SK-N-SH (cell line): ENCODE measurements at regions not wholly inside any gene's neighbourhood (a gene's known extent, or its start where the extent isn't known, plus 50 kb on each side); places are given as distances from the start of the nearest gene placed in this dataset.

Source experiments
- CTCF ChIA-PET: fragments of 300-600, 350-600 bp; formaldehyde crosslinking; extraction: SDS; loops from one replicate; lab custom pipeline; 2021; lab: Yijun Ruan, JAX
- POLR2A ChIA-PET: fragments of 350-600 bp; sonication (Branson Sonifier 250); formaldehyde crosslinking; extraction: SDS; loops from one replicate; lab custom pipeline; 2020; ENCODE audit warnings: antibody characterized with exemption, inconsistent platforms; lab: Yijun Ruan, JAX
- DNase-seq: peaks from one replicate; pipeline ENCODE4 v3.0.0; 2012
- H2AFZ ChIP-seq: fragments of 200-600 bp; sonication (generic); 2 replicates; pipeline ENCODE4 v1.8.1; 2016; ENCODE audit warnings: antibody characterized with exemption, mild to moderate bottlenecking, low read depth
- H3F3A ChIP-seq: fragments of 200-600 bp; sonication (generic); replicated peaks from 2 replicates; pipeline ENCODE3; 2016; ENCODE audit warnings: antibody characterized with exemption, mild to moderate bottlenecking; ENCODE audit not compliant: insufficient read depth
- H3K27ac ChIP-seq, 2 experiments: fragments of 200-500 bp in 1 of 2; fragments of 200-600 bp in 1 of 2; sonication (Bioruptor generic) in 1 of 2; sonication (generic), shearing (Covaris generic) in 1 of 2; 2 replicates each; pipeline versions ENCODE4 v1.5.1 to v1.6.1; 2014 to 2016; ENCODE audit warnings: low read depth in 2 of 2, inconsistent platforms in 1 of 2, low read length in 1 of 2, mild to moderate bottlenecking in 1 of 2, mixed read lengths in 1 of 2
- H3K27me3 ChIP-seq: fragments of 200-600 bp; sonication (generic), shearing (Covaris generic); 2 replicates; pipeline ENCODE4 v1.6.1; 2016; ENCODE audit warnings: mixed run types; ENCODE audit not compliant: insufficient read depth
- H3K36me3 ChIP-seq, 2 experiments: fragments of 200-500 bp in 1 of 2; fragments of 200-600 bp in 1 of 2; sonication (Bioruptor generic) in 1 of 2; sonication (generic) in 1 of 2; replicated peaks in 1 of 2; 2 replicates each; pipeline versions ENCODE3 to v1.5.1; 2014 to 2016; ENCODE audit warnings: low read length in 1 of 2, mild to moderate bottlenecking in 1 of 2; ENCODE audit not compliant: insufficient read depth in 2 of 2, control insufficient read depth in 1 of 2
- H3K4me1 ChIP-seq, 2 experiments: fragments of 200-500 bp in 1 of 2; fragments of 200-600 bp in 1 of 2; sonication (Bioruptor generic) in 1 of 2; sonication (generic), shearing (Covaris generic) in 1 of 2; 2 replicates each; pipeline versions ENCODE4 v1.5.1 to v1.6.1; 2014 to 2016; ENCODE audit warnings: low read depth in 1 of 2, low read length in 1 of 2, mixed run types in 1 of 2; ENCODE audit not compliant: insufficient read depth in 2 of 2, control insufficient read depth in 1 of 2
- H3K4me2 ChIP-seq: fragments of 200-600 bp; sonication (generic), shearing (Covaris generic); 2 replicates; pipeline ENCODE4 v1.6.1; 2017; ENCODE audit warnings: mixed run types
- H3K4me3 ChIP-seq, 2 experiments: fragments of 200-500 bp in 1 of 2; fragments of 200-600 bp in 1 of 2; sonication (Bioruptor generic) in 1 of 2; sonication (generic), shearing (Covaris generic) in 1 of 2; 2 replicates each; pipeline versions ENCODE4 v1.5.1 to v1.8.1; 2014 to 2016; ENCODE audit warnings: low read depth in 2 of 2, inconsistent platforms in 1 of 2, low read length in 1 of 2, mild to moderate bottlenecking in 1 of 2, mixed read lengths in 1 of 2, moderate library complexity in 1 of 2
- H3K79me2 ChIP-seq: fragments of 200-600 bp; sonication (generic); 2 replicates; pipeline ENCODE4 v1.8.1; 2017; ENCODE audit warnings: mild to moderate bottlenecking; ENCODE audit not compliant: insufficient read depth
- H3K9ac ChIP-seq: fragments of 200-600 bp; sonication (generic); 2 replicates; pipeline ENCODE4 v1.6.1; 2017; ENCODE audit warnings: mixed run types
- H3K9me2 ChIP-seq: fragments of 200-600 bp; sonication (generic); 2 replicates; pipeline ENCODE4 v1.6.1; 2017; ENCODE audit warnings: mixed run types
- H3K9me3 ChIP-seq: fragments of 200-600 bp; sonication (generic); 2 replicates; pipeline ENCODE4 v1.6.1; 2017; ENCODE audit warnings: mixed run types, mild to moderate bottlenecking, moderate library complexity
- H4K20me1 ChIP-seq: fragments of 200-600 bp; sonication (generic); 2 replicates; pipeline ENCODE4 v1.6.1; 2017; ENCODE audit warnings: mild to moderate bottlenecking, mixed run types; ENCODE audit not compliant: insufficient read depth
- FOSL2 ChIP-seq: IDR thresholded peaks from 2 replicates; pipeline ENCODE4 v1.4.0; 2012; ENCODE audit warnings: low read depth, mild to moderate bottlenecking, moderate library complexity, borderline replicate concordance
- FOXM1 ChIP-seq: IDR thresholded peaks from 2 replicates; pipeline ENCODE4 v1.4.0; 2012; ENCODE audit warnings: low read depth, mild to moderate bottlenecking
- RAD21 ChIP-seq: IDR thresholded peaks from 2 replicates; pipeline ENCODE4 v1.6.1; 2012; ENCODE audit warnings: mild to moderate bottlenecking, low read length
- RCOR1 ChIP-seq: fragments of 150-350 bp; IDR thresholded peaks from 2 replicates; pipeline ENCODE4 v1.6.1; 2017; ENCODE audit warnings: antibody characterized with exemption, low read length
- RFX5 ChIP-seq: IDR thresholded peaks from 2 replicates; pipeline ENCODE4 v1.6.1; 2012; ENCODE audit warnings: mild to moderate bottlenecking, improper control_type of control experiment, low read length
- TCF12 ChIP-seq: IDR thresholded peaks from 2 replicates; pipeline ENCODE4 v1.4.0; 2012
- TF ChIP-seq, protein P1 (sequence below): IDR thresholded peaks from 2 replicates; pipeline ENCODE4; 2012
- TF ChIP-seq, protein P2 (sequence below): fragments of 200-600 bp; sonication (generic); IDR thresholded peaks from 2 replicates; pipeline ENCODE4 v1.6.1; 2017; ENCODE audit warnings: antibody characterized with exemption, mild to moderate bottlenecking, moderate library complexity
- TF ChIP-seq, protein P3 (sequence below): IDR thresholded peaks from 2 replicates; pipeline ENCODE4 v1.4.0; 2012; ENCODE audit warnings: low read depth, borderline replicate concordance
- TF ChIP-seq, protein P4 (sequence below): IDR thresholded peaks from 2 replicates; pipeline ENCODE4 v1.4.0; 2012; ENCODE audit warnings: low read depth
- TF ChIP-seq, protein P5 (sequence below): fragments of 150-350 bp; IDR thresholded peaks from 2 replicates; pipeline ENCODE4 v1.6.1; 2017; ENCODE audit warnings: antibody characterized with exemption, low read length, low read depth, borderline replicate concordance

DNA sequence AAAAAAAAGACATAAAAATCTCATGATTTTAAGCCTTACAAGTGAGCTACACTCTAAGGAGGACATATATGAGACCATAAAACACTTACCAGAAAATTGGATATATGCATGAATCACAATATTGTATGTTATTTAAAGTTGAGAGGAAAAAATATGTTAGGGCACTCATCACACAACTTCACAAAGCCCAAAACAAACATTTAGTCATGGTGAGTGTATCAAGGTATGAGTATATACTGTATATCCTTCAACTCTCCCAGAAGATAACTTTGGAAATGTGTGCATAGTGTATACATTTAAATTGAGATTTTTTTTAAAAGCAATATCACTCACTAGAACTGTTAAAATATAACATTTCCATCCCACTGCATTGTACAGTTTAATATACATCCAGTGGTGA, 259.3 kb downstream of the SRGAP2C start:
- POLR2A ChIA-PET, result interaction anchor here (0.6 kb wide), 1 partner anchor 27 kb away, joined by 3 read pairs; no protein-coding TSS in a partner anchor
- no peak overlapping the region for H3K9ac ChIP-seq
- H4K20me1 ChIP-seq, result no peaks in the 10 kb centered on the region
- DNase-seq, result no peak
- TF ChIP-seq, protein P1, sequence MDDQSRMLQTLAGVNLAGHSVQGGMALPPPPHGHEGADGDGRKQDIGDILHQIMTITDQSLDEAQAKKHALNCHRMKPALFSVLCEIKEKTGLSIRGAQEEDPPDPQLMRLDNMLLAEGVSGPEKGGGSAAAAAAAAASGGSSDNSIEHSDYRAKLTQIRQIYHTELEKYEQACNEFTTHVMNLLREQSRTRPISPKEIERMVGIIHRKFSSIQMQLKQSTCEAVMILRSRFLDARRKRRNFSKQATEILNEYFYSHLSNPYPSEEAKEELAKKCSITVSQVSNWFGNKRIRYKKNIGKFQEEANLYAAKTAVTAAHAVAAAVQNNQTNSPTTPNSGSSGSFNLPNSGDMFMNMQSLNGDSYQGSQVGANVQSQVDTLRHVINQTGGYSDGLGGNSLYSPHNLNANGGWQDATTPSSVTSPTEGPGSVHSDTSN, result no peak
- no peak for TF ChIP-seq FOXM1
- TF ChIP-seq, protein P2, sequence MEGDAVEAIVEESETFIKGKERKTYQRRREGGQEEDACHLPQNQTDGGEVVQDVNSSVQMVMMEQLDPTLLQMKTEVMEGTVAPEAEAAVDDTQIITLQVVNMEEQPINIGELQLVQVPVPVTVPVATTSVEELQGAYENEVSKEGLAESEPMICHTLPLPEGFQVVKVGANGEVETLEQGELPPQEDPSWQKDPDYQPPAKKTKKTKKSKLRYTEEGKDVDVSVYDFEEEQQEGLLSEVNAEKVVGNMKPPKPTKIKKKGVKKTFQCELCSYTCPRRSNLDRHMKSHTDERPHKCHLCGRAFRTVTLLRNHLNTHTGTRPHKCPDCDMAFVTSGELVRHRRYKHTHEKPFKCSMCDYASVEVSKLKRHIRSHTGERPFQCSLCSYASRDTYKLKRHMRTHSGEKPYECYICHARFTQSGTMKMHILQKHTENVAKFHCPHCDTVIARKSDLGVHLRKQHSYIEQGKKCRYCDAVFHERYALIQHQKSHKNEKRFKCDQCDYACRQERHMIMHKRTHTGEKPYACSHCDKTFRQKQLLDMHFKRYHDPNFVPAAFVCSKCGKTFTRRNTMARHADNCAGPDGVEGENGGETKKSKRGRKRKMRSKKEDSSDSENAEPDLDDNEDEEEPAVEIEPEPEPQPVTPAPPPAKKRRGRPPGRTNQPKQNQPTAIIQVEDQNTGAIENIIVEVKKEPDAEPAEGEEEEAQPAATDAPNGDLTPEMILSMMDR, result no peak
- TF ChIP-seq, protein P3, sequence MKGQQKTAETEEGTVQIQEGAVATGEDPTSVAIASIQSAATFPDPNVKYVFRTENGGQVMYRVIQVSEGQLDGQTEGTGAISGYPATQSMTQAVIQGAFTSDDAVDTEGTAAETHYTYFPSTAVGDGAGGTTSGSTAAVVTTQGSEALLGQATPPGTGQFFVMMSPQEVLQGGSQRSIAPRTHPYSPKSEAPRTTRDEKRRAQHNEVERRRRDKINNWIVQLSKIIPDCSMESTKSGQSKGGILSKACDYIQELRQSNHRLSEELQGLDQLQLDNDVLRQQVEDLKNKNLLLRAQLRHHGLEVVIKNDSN, result no peak
- no peak for TF ChIP-seq RCOR1
- TF ChIP-seq, protein P4, sequence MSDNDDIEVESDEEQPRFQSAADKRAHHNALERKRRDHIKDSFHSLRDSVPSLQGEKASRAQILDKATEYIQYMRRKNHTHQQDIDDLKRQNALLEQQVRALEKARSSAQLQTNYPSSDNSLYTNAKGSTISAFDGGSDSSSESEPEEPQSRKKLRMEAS, result no peak
- TF ChIP-seq, protein P5, sequence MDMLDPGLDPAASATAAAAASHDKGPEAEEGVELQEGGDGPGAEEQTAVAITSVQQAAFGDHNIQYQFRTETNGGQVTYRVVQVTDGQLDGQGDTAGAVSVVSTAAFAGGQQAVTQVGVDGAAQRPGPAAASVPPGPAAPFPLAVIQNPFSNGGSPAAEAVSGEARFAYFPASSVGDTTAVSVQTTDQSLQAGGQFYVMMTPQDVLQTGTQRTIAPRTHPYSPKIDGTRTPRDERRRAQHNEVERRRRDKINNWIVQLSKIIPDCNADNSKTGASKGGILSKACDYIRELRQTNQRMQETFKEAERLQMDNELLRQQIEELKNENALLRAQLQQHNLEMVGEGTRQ, result no peak
- no peak for TF ChIP-seq RAD21
- no peak for TF ChIP-seq RFX5
- TF ChIP-seq TCF12, result no peak
- no peaks in the 10 kb centered on the region for H3K36me3 ChIP-seq
- no peak overlapping the region for H3K4me3 ChIP-seq
- H3K27me3 ChIP-seq, result no peaks in the 10 kb centered on the region
- H3K9me2 ChIP-seq, result no peaks in the 10 kb centered on the region
- H3K27ac ChIP-seq, result no peak overlapping the region
- H3K79me2 ChIP-seq, result no peaks in the 10 kb centered on the region
- H3K9me3 ChIP-seq, result no peaks in the 10 kb centered on the region
- CTCF ChIA-PET, result no interaction called here
- H3K4me2 ChIP-seq, result no peak overlapping the region
- H2AFZ ChIP-seq, result no peak overlapping the region
- no peaks in the 10 kb centered on the region for H3F3A ChIP-seq
- no peaks in the 10 kb centered on the region for H3K4me1 ChIP-seq

DNA sequence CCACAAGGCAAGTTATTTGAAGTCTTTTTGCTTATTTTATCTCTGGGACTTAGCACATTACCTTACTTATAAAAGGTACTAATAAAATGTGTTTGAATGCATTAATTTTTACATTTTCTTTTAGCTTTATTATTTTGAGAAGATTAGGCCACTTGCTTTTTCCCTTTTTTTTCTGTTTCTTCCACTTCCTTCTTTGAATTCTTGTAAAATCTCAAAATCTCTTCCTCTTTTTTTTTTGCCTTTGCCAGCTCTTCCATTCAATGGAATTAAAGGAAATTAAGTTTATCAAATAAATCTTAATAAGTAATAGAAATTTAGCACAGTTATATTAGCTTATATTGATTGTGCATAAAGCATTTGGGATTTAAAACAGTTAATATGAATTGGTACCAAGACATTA, 260.9 kb downstream of the SRGAP2C start:
- no peaks in the 10 kb centered on the region for H4K20me1 ChIP-seq
- H3K4me2 ChIP-seq, result no peak overlapping the region
- ChIA-PET POLR2A (no interaction called here), CTCF (no interaction called here)
- H3K9ac ChIP-seq, result no peak overlapping the region
- TF ChIP-seq RCOR1 (no peak), FOSL2 (no peak)
- no peaks in the 10 kb centered on the region for H3K4me1 ChIP-seq
- H3K27me3 ChIP-seq, result no peaks in the 10 kb centered on the region
- no peaks in the 10 kb centered on the region for H3F3A ChIP-seq
- no peak overlapping the region for H3K4me3 ChIP-seq
- H3K36me3 ChIP-seq, result no peaks in the 10 kb centered on the region
- no peaks in the 10 kb centered on the region for H3K9me2 ChIP-seq
- H3K79me2 ChIP-seq, result no peaks in the 10 kb centered on the region
- DNase-seq, result no peak
- H2AFZ ChIP-seq, result no peak overlapping the region
- H3K9me3 ChIP-seq, result no peaks in the 10 kb centered on the region
- H3K27ac ChIP-seq, result no peak overlapping the region
